ENCODE measurements at regions not wholly inside any gene's neighbourhood (a gene's known extent, or its start where the extent isn't known, plus 50 kb on each side); places are given as distances from the start of the nearest gene placed in this dataset.

DNA sequence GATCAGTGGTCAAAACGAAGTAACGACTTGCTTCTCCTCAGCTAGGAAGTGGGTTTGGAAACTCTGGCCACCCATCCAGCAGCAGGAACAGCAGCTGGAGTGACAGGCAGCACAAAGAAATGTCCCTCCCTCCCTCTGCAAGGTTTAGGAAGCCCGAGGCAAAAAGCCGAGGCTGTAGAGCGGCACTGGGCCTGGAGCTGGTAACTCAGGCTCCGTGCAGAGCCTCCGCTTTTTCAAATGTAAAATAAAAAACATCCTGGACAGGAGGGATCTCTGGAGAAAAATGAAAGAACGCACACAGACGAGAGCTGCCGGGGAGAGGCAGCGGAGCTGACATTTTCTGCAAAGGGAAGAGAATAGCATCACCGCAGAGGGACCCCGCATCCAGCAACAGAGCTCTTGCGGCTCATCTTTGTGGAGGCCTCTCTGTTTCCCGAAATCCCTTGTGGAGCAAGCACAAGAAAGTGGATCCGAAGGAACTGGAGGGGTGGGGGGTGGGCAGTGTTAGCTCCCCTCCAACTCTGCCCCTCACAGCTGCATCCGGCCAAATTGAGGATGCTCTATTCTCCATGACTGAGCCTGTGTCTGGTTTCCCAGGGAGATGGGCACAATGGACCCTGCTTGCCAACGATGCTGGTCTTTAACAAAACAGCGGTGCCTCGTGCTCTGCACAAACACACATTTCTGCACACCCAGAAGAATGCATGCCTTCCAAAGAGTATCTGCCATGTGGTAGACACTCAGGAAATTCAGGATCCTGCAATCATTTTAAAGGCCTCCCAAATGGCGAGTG, 335.5 kb upstream of the ZFHX3 start:
- Mint-ChIP-seq H3K9me3 (no peaks in the 10 kb centered on the region), H3K27ac (no peak overlapping the region), H3K27me3 (no peaks in the 10 kb centered on the region), H3K4me1 (no peaks in the 10 kb centered on the region), H3K4me3 (no peak overlapping the region), H3K36me3 (no peaks in the 10 kb centered on the region)
- ATAC-seq (ENCODE audit: low read depth) (no peak), DNase-seq (no peak)
- POLR2A ChIA-PET = no interaction called here

DNA sequence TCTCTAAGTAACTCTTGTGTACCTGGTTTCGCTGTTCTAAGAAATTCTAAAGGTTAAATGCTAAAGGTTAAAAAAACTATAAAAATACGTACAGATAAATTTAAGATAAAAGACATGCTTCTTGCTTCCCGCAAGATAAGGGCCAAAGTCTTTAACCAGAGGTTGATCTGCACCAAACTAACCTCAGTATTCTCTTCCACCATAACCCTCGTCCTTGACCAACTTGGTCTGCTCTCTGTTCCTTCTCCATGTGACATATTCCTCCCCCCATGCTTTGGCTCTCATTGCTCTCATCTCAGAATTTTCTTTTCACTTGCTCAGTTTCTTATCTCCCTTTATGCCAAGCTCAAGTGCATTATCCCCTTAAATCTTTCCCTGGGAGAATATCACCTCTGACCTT, 330.5 kb upstream of the ZFHX3 start:
- Mint-ChIP-seq H3K36me3 (no peaks in the 10 kb centered on the region), H3K27ac (no peak overlapping the region), H3K9me3 (no peaks in the 10 kb centered on the region), H3K4me3 (no peak overlapping the region), H3K4me1 (no peaks in the 10 kb centered on the region), H3K27me3 (no peaks in the 10 kb centered on the region)
- DNase-seq (no peak), ATAC-seq (ENCODE audit: low read depth) (no peak)
- POLR2A ChIA-PET = no interaction called here

- no peaks in the 10 kb centered on the region for H3K36me3 Mint-ChIP-seq
- H3K27me3 Mint-ChIP-seq = no peaks in the 10 kb centered on the region
- ATAC-seq (ENCODE audit: low read depth) (no peak), DNase-seq (no peak)
- POLR2A ChIA-PET = no interaction called here
- H3K27ac Mint-ChIP-seq = no peak overlapping the region
- no peaks in the 10 kb centered on the region for H3K4me1 Mint-ChIP-seq
- no peak overlapping the region for H3K4me3 Mint-ChIP-seq
- no peaks in the 10 kb centered on the region for H3K9me3 Mint-ChIP-seq
Measured at GRCh38 chr16:73371584-73372319, 323.8 kb upstream of the ZFHX3 start.

DNA sequence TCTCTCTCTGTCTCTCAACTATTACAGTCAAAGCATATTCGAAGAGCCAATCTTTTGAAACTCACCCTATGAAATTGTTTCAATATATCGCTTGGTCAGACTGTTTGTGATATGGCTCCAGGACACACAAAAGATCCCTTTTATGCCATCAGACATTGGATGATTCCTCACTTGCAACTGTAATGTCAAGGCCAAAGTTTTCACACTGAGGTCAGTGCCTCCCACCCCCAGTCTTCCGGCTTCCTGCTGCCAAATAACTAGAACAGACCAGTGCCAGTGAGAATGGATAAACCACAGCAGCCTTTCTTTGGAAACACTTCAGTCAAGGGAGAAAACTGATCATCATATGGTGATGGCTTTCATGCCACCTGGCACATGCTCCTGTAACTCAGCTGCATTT, 321.9 kb upstream of the ZFHX3 start:
- ATAC-seq (ENCODE audit: low read depth) (no peak), DNase-seq (no peak)
- POLR2A ChIA-PET = no interaction called here
- Mint-ChIP-seq H3K4me3 (no peak overlapping the region), H3K27ac (no peak overlapping the region), H3K4me1 (no peaks in the 10 kb centered on the region), H3K27me3 (no peaks in the 10 kb centered on the region), H3K36me3 (no peaks in the 10 kb centered on the region), H3K9me3 (no peaks in the 10 kb centered on the region)

DNA sequence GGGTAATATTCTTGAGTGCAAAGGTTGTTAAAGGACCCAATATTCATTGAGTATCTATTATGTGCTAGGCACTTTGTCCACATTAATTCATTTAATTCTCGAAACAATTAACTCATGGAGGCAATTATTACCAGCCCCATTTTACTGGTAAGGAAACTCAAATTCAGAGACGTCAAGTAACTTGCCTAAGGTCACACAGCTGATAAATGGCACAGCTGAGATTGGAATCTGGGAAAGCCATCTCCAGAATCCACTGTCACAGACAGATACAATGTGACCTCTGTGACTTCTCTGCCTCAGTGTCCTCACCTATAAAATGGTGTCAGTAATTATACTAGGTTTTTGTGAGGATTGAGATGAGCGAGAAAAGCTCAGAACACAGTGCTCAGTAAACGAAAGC, 320.8 kb upstream of the ZFHX3 start:
- Mint-ChIP-seq H3K36me3 (no peaks in the 10 kb centered on the region), H3K9me3 (no peaks in the 10 kb centered on the region), H3K4me1 (no peaks in the 10 kb centered on the region), H3K4me3 (no peak overlapping the region), H3K27me3 (no peaks in the 10 kb centered on the region), H3K27ac (no peak overlapping the region)
- ATAC-seq (ENCODE audit: low read depth) = no peak
- no peak for DNase-seq
- POLR2A ChIA-PET = no interaction called here

- no peak for ATAC-seq (ENCODE audit: low read depth)
Measured at GRCh38 chr16:73365016-73365551, 317.2 kb upstream of the ZFHX3 start.

DNA sequence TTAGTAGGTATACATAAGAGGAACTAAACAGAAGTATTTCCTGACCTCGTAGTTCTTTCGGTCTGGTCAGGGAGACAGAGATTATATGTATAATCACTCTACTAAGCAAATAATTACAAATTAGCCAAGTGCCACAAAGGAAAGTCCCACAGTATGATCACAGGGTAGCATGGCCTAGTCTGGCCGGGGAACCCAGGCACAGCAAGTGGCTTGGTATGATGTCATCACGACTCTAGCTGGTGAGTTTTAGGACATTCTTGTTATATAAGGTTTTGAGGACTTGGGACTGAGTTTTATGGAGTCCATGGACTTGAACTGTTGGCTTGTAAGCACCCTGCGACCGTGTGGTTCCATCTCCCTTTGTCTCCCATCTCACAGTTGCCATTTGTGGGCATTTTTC, 316.5 kb upstream of the ZFHX3 start:
- Mint-ChIP-seq H3K27me3 (no peaks in the 10 kb centered on the region), H3K9me3 (no peaks in the 10 kb centered on the region), H3K4me3 (no peak overlapping the region), H3K4me1 (no peaks in the 10 kb centered on the region), H3K36me3 (no peaks in the 10 kb centered on the region), H3K27ac (no peak overlapping the region)
- POLR2A ChIA-PET = no interaction called here
- DNase-seq = no peak
- no peak for ATAC-seq (ENCODE audit: low read depth)

More at GRCh38 chr16:73365016-73365551, 317.2 kb upstream of the ZFHX3 start:
- DNase-seq = no peak
- Mint-ChIP-seq H3K27me3 (no peaks in the 10 kb centered on the region), H3K4me1 (no peaks in the 10 kb centered on the region), H3K9me3 (no peaks in the 10 kb centered on the region), H3K27ac (no peak overlapping the region), H3K36me3 (no peaks in the 10 kb centered on the region), H3K4me3 (no peak overlapping the region)
- POLR2A ChIA-PET = no interaction called here

GRCh38 chr16:73361061-73361460, 313.1 kb upstream of the ZFHX3 start:
- Mint-ChIP-seq H3K27me3 (no peaks in the 10 kb centered on the region), H3K4me1 (no peaks in the 10 kb centered on the region), H3K36me3 (no peaks in the 10 kb centered on the region), H3K27ac (no peak overlapping the region), H3K4me3 (no peak overlapping the region), H3K9me3 (no peaks in the 10 kb centered on the region)
- no peak for DNase-seq
- no peak for ATAC-seq (ENCODE audit: low read depth)
- POLR2A ChIA-PET = no interaction called here

- H3K9me3 Mint-ChIP-seq = no peaks in the 10 kb centered on the region
Measured at GRCh38 chr16:73356401-73357079, 308.6 kb upstream of the ZFHX3 start.

DNA sequence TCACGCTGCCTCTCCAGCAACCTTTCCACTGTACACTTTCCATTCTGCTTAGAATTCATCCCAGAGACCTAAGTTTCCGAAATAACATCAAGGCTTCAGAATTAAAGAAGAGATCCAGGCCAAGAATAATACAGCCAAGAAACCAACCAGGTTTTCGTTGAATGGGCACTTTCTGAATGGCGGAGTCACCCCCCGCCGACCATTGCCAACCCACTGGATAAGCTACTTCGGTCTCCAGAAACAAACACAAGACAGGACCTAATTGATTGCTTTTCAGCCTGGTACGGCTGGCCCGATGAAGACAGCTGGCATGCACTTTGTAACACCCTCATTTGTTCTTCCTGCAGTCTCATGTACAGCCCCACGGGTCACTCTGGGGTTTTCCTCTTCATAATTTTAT, 308.1 kb upstream of the ZFHX3 start:
- H3K27ac Mint-ChIP-seq = no peak overlapping the region

More at GRCh38 chr16:73356401-73357079, 308.6 kb upstream of the ZFHX3 start:
- Mint-ChIP-seq H3K4me3 (no peak overlapping the region), H3K27ac (no peak overlapping the region), H3K4me1 (no peaks in the 10 kb centered on the region), H3K36me3 (no peaks in the 10 kb centered on the region), H3K27me3 (no peaks in the 10 kb centered on the region)
- ATAC-seq (ENCODE audit: low read depth) (no peak), DNase-seq (no peak)
- POLR2A ChIA-PET = no interaction called here

GRCh38 chr16:73354434-73354833, 306.5 kb upstream of the ZFHX3 start:
- DNase-seq (no peak), ATAC-seq (ENCODE audit: low read depth) (no peak)
- Mint-ChIP-seq H3K9me3 (no peaks in the 10 kb centered on the region), H3K27me3 (no peaks in the 10 kb centered on the region), H3K36me3 (no peaks in the 10 kb centered on the region), H3K4me3 (no peak overlapping the region), H3K4me1 (no peaks in the 10 kb centered on the region), H3K27ac (no peak overlapping the region)
- POLR2A ChIA-PET = no interaction called here

More for the DNA sequence above, 308.1 kb upstream of the ZFHX3 start:
- DNase-seq (no peak), ATAC-seq (ENCODE audit: low read depth) (no peak)
- POLR2A ChIA-PET = no interaction called here
- H3K36me3 Mint-ChIP-seq = no peaks in the 10 kb centered on the region
- H3K4me1 Mint-ChIP-seq = no peaks in the 10 kb centered on the region
- H3K27me3 Mint-ChIP-seq = no peaks in the 10 kb centered on the region
- H3K9me3 Mint-ChIP-seq = no peaks in the 10 kb centered on the region
- H3K4me3 Mint-ChIP-seq = no peak overlapping the region

DNA sequence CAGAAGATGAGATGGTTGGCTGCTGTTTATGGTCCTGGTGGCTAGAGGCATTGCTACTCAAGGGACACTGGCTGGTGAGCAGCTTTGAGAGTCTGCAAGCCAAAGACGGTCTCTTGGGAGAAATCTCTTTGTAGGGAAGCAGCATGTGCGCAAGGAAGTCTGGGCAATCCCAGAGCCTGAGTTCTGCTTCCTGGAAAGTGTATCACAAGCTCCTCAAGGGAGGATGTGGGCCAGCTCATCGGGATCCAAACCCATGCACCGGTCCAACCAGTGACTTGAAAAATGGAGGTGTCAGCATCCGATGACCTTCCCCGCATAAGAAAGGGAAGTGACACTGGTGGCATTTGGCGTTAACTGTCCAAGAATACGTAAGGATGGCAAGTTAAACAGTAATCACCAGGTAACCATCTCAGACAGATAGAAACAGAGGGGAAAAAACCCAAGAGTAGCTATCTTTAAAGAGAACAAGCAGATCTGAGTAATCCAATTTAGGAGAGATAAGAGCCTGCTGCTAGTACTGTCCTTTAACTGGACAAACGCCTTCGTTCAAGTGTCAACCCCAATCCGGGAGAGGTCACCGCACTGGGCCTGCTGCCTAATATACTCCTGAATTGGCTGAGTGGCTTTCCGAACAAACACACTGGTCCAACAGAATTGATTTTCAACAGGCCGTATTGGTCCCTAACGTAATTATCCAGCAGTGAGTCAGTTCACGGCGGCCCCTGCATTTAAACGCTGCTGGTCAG, 303.0 kb upstream of the ZFHX3 start:
- no peaks in the 10 kb centered on the region for H3K9me3 Mint-ChIP-seq
- H3K36me3 Mint-ChIP-seq = no peaks in the 10 kb centered on the region
- H3K27me3 Mint-ChIP-seq = no peaks in the 10 kb centered on the region
- no peaks in the 10 kb centered on the region for H3K4me1 Mint-ChIP-seq
- no peak for DNase-seq
- POLR2A ChIA-PET = no interaction called here
- ATAC-seq (ENCODE audit: low read depth) = no peak
- H3K4me3 Mint-ChIP-seq = no peak overlapping the region
- no peak overlapping the region for H3K27ac Mint-ChIP-seq

Data from activated naive CD8-positive, alpha-beta T cell treated with anti-CD3 and anti-CD28 coated beads, Interleukin-2, amount 10 ng/mL, durations not matched to agents 7 days and 5 days (primary cell).